Smooth muscle cell (in vitro differentiated cells): ENCODE measurements at regions not wholly inside any gene's neighbourhood (a gene's known extent, or its start where the extent isn't known, plus 50 kb on each side); places are given as distances from the start of the nearest gene placed in this dataset.

Experiments
- DNase-seq: peaks from one replicate; lab custom pipeline; 2025; ENCODE audit not compliant: unreplicated experiment; lab: John Stamatoyannopoulos, UW
- H2AFZ ChIP-seq: fragments of 200-600 bp; sonication (generic); 2 replicates; pipeline ENCODE4 v1.6.0; 2016; ENCODE audit warnings: antibody characterized with exemption, low read depth, mild to moderate bottlenecking
- H3F3A ChIP-seq: fragments of 200-600 bp; sonication (generic); 2 replicates; pipeline ENCODE4 v1.6.0; 2017; ENCODE audit warnings: antibody characterized with exemption, low read depth
- H3K27ac ChIP-seq: fragments of 200-600 bp; sonication (generic); 2 replicates; pipeline ENCODE4 v1.5.1; 2016; ENCODE audit warnings: low read depth, mild to moderate bottlenecking
- H3K27me3 ChIP-seq: fragments of 200-600 bp; sonication (generic); 2 replicates; pipeline ENCODE4 v1.6.1; 2016; ENCODE audit warnings: low read depth, mild to moderate bottlenecking
- H3K36me3 ChIP-seq: fragments of 200-600 bp; sonication (generic); 2 replicates; pipeline ENCODE4 v1.5.1; 2016; ENCODE audit warnings: low read depth
- H3K4me1 ChIP-seq: fragments of 200-600 bp; sonication (generic); 2 replicates; pipeline ENCODE4 v1.5.1; 2016; ENCODE audit warnings: low read depth
- H3K4me2 ChIP-seq: fragments of 200-600 bp; sonication (generic); 2 replicates; pipeline ENCODE4 v1.6.0; 2016; ENCODE audit warnings: mild to moderate bottlenecking
- H3K4me3 ChIP-seq: fragments of 200-600 bp; sonication (generic); 2 replicates; pipeline ENCODE4 v1.5.1; 2016; ENCODE audit warnings: mild to moderate bottlenecking
- H3K79me2 ChIP-seq: fragments of 200-600 bp; sonication (generic); 2 replicates; pipeline ENCODE4 v1.6.0; 2016; ENCODE audit warnings: low read depth, mild to moderate bottlenecking
- H3K9ac ChIP-seq: fragments of 200-600 bp; sonication (generic); 2 replicates; pipeline ENCODE4 v1.6.0; 2016; ENCODE audit warnings: low read depth
- H3K9me3 ChIP-seq: fragments of 200-600 bp; sonication (generic); replicated peaks from 2 replicates; pipeline ENCODE4 v1.5.1; 2016; ENCODE audit warnings: low read depth
- H4K20me1 ChIP-seq: fragments of 200-600 bp; sonication (generic); 2 replicates; pipeline ENCODE4 v1.6.0; 2016; ENCODE audit warnings: low read depth
- CTCF ChIP-seq: fragments of 200-600 bp; sonication (generic); IDR thresholded peaks from 2 replicates; pipeline ENCODE4 v1.5.1; 2017; ENCODE audit warnings: borderline replicate concordance, mild to moderate bottlenecking, antibody characterized with exemption; ENCODE audit not compliant: insufficient read depth, poor library complexity, severe bottlenecking
- WGBS: methylation state at CpG from one replicate; pipeline ENCODE4 v1.1.7; 2016; ENCODE audit warnings: low lambda C conversion rate; 5-methylcytosine and 5-hydroxymethylcytosine counted together

GRCh38 chr10:28995497-28995896 lies 293.4 kb upstream of the LYZL1 start:
- Histone ChIP-seq H3K4me1 (no peaks in the 10 kb centered on the region), H3K27me3 (no peaks in the 10 kb centered on the region), H3K9ac (no peak overlapping the region), H3K27ac (no peak overlapping the region), H3K4me3 (no peak overlapping the region), H3K4me2 (no peak overlapping the region), H2AFZ (no peak overlapping the region), H3K9me3 (no peaks in the 10 kb centered on the region), H3K79me2 (no peaks in the 10 kb centered on the region), H4K20me1 (no peaks in the 10 kb centered on the region), H3F3A (peaks cover 13% of the 10 kb centered on the region), H3K36me3 (no peaks in the 10 kb centered on the region)
- WGBS, result 94% methylated on average over 4 of the region's 4 CpGs
- no peak for TF ChIP-seq CTCF
- no peak for DNase-seq

- no peak overlapping the region for H3K27ac ChIP-seq
- no peaks in the 10 kb centered on the region for H3K4me1 ChIP-seq
- H3K4me2 ChIP-seq, result no peak overlapping the region
- 87% methylated on average over 6 of the region's 6 CpGs for WGBS
- no peaks in the 10 kb centered on the region for H3K36me3 ChIP-seq
- H3F3A ChIP-seq, result peaks cover 13% of the 10 kb centered on the region
- H3K27me3 ChIP-seq, result no peaks in the 10 kb centered on the region
- no peaks in the 10 kb centered on the region for H3K9me3 ChIP-seq
- no peak for DNase-seq
- no peak for TF ChIP-seq CTCF
- no peaks in the 10 kb centered on the region for H3K79me2 ChIP-seq
- no peak overlapping the region for H3K4me3 ChIP-seq
- no peaks in the 10 kb centered on the region for H4K20me1 ChIP-seq
- no peak overlapping the region for H2AFZ ChIP-seq
- no peak overlapping the region for H3K9ac ChIP-seq
Measured at GRCh38 chr10:28996345-28996744, 292.5 kb upstream of the LYZL1 start.

GRCh38 chr10:28996947-28997551 lies 291.8 kb upstream of the LYZL1 start:
- Histone ChIP-seq H3K9ac (no peak overlapping the region), H3K27me3 (no peaks in the 10 kb centered on the region), H3K4me2 (no peak overlapping the region), H3K4me3 (no peak overlapping the region), H3K36me3 (no peaks in the 10 kb centered on the region), H3F3A (peaks cover 10% of the 10 kb centered on the region), H3K9me3 (no peaks in the 10 kb centered on the region), H4K20me1 (no peaks in the 10 kb centered on the region), H2AFZ (no peak overlapping the region), H3K27ac (peak overlapping the region; percentile 27), H3K4me1 (no peaks in the 10 kb centered on the region), H3K79me2 (no peaks in the 10 kb centered on the region)
- no peak for DNase-seq
- WGBS, result 88% methylated on average over 6 of the region's 6 CpGs
- TF ChIP-seq CTCF, result no peak

GRCh38 chr10:28997734-28998133 lies 291.1 kb upstream of the LYZL1 start:
- no peaks in the 10 kb centered on the region for H3K36me3 ChIP-seq
- DNase-seq, result no peak
- peak overlapping the region; percentile 42 for H3K4me2 ChIP-seq
- no peak for TF ChIP-seq CTCF
- peaks cover 10% of the 10 kb centered on the region for H3F3A ChIP-seq
- no peaks in the 10 kb centered on the region for H3K9me3 ChIP-seq
- peak overlapping the region; percentile 21 for H2AFZ ChIP-seq
- peak overlapping the region; percentile 27 for H3K27ac ChIP-seq
- no peaks in the 10 kb centered on the region for H3K79me2 ChIP-seq
- no peaks in the 10 kb centered on the region for H4K20me1 ChIP-seq
- no peak overlapping the region for H3K9ac ChIP-seq
- no peaks in the 10 kb centered on the region for H3K4me1 ChIP-seq
- WGBS, result 45% methylated on average over 6 of the region's 6 CpGs
- H3K27me3 ChIP-seq, result no peaks in the 10 kb centered on the region
- H3K4me3 ChIP-seq, result peak overlapping the region; percentile 7
